ENCODE measurements at regions not wholly inside any gene's neighbourhood (a gene's known extent, or its start where the extent isn't known, plus 50 kb on each side); places are given as distances from the start of the nearest gene placed in this dataset.

DNA sequence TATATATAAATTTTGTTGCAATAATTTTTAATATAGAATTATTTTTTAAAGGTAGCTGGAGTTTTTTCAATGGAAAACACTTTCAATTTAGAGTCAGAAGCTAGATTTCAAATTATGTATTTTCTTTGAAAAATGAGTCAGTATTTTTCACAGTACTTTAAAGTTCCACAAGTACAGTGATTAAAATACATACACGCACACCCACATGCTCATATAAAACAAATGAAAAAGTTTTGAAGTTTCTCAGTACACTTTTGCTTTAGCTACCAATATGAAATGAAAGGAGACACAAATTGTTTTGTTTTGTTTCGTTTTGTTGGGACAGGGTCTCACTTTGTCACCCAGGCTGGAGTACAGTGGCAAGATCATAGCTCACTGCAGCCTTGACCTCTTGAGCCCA, 98.6 kb downstream of the CYB561 start:
- Histone ChIP-seq H3K27ac (no peak overlapping the region), H3K4me1 (no peaks in the 10 kb centered on the region), H3K36me3 (no peaks in the 10 kb centered on the region), H3K4me3 (no peak overlapping the region), H3K9me3 (no peaks in the 10 kb centered on the region), H3K27me3 (no peaks in the 10 kb centered on the region)
- intact Hi-C loops (cut with DNase I): no loop called here
- no peak for DNase-seq
- WGBS, 2 donors: 85 to 86% methylated on average over 2 of the region's 2 CpGs
- TF ChIP-seq, protein P1, sequence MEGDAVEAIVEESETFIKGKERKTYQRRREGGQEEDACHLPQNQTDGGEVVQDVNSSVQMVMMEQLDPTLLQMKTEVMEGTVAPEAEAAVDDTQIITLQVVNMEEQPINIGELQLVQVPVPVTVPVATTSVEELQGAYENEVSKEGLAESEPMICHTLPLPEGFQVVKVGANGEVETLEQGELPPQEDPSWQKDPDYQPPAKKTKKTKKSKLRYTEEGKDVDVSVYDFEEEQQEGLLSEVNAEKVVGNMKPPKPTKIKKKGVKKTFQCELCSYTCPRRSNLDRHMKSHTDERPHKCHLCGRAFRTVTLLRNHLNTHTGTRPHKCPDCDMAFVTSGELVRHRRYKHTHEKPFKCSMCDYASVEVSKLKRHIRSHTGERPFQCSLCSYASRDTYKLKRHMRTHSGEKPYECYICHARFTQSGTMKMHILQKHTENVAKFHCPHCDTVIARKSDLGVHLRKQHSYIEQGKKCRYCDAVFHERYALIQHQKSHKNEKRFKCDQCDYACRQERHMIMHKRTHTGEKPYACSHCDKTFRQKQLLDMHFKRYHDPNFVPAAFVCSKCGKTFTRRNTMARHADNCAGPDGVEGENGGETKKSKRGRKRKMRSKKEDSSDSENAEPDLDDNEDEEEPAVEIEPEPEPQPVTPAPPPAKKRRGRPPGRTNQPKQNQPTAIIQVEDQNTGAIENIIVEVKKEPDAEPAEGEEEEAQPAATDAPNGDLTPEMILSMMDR (IDR thresholded peaks at IDR 0.05): no peak
- TF ChIP-seq EP300 (IDR thresholded peaks at IDR 0.05) (no peak), POLR2AphosphoS5 (IDR thresholded peaks at IDR 0.05) (no peak), POLR2A (IDR thresholded peaks at IDR 0.05) (no peak)

DNA sequence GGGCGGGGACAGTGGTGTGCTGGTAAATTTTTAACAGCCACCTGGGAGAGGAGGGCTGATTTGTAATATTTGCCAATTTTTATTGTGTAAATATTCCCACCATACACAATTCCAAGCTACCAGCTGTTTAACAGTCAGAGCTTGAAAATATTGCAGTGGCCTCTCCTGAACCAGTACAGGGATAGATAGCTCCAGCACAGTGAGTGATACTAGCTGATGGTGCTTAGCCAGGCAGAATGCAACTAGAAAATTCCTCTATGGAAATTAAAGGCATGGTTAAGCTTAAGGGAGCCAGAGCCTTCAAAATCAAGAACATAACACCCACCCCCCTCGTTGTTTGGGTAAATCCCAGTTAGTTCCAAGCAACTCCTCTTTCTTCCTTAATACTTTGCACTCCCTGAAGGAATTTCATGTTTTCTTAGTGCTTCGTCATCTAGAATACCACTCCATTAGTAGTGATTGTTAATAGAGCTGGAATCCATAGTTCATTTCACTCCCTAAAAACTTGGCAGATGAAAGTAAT, 96.6 kb downstream of the CYB561 start:
- Histone ChIP-seq H3K9me3 (no peaks in the 10 kb centered on the region), H3K4me3 (no peak overlapping the region), H3K27me3 (no peaks in the 10 kb centered on the region), H3K4me1 (peaks cover 0 to 9% (median 8%) of the 10 kb centered on the region in 4 donors), H3K27ac (peak overlapping the region in 1 of 4 donors; percentile 22), H3K36me3 (no peaks in the 10 kb centered on the region)
- WGBS, 2 donors: 70 to 72% methylated on average over 3 of the region's 3 CpGs
- intact Hi-C loops (cut with DNase I): no loop called here
- TF ChIP-seq EP300 (IDR thresholded peaks at IDR 0.05): no peak
- no peak for DNase-seq

DNA sequence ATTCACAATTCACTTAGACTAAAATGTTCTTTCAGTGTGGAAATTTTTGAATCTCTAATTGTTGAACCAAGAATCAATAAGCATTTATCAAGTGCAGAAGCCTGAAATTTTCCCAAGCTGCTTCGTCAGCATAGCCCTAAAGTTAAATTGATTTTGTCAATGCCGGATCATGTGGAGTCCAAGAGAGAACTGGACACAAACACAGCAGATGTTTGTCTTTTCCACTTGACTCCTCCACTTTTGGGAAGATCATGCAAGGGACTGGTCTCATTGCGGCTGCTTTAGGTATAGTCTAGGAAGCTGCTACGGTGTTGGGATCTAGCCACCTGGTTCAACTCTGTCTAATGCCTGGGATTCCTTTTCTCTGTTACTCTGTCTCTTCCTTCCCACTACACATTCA, 95.7 kb downstream of the CYB561 start:
- Histone ChIP-seq H3K36me3 (no peaks in the 10 kb centered on the region), H3K9me3 (no peaks in the 10 kb centered on the region), H3K4me1 (peaks cover 0 to 13% (median 11%) of the 10 kb centered on the region in 4 donors), H3K27ac (no peak overlapping the region), H3K4me3 (no peak overlapping the region), H3K27me3 (no peaks in the 10 kb centered on the region)
- no peak for DNase-seq
- 90 to 95% methylated on average over 4 of the region's 4 CpGs for WGBS, 2 donors
- intact Hi-C loops (cut with DNase I): no loop called here
- TF ChIP-seq POLR2A (IDR thresholded peaks at IDR 0.05): no peak
- TF ChIP-seq EP300 (IDR thresholded peaks at IDR 0.05): no peak
- TF ChIP-seq, protein P1 (IDR thresholded peaks at IDR 0.05): no peak
- TF ChIP-seq POLR2AphosphoS5 (IDR thresholded peaks at IDR 0.05): no peak

DNA sequence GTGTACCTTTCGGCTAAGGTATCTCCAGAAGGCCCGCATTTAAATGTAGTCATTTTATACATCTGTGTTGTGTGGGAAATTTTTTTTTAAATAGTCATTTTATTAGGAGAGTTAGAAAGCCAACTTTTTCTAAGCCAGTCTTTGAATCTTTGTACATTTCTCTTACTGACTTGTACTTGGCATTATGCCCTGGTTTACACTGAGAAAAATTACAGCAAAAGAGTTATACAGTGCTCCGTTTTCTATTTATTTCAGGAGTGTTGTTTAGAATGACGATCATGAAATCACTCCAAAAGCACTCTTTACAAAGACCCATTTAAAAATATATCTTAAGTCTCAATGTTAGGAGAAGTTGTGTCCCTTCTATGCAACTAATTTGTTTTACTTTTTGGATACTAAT, 91.8 kb downstream of the CYB561 start:
- H3K4me3 ChIP-seq: no peak overlapping the region
- H3K27me3 ChIP-seq: no peaks in the 10 kb centered on the region
- H3K9me3 ChIP-seq: no peaks in the 10 kb centered on the region
- H3K36me3 ChIP-seq: no peaks in the 10 kb centered on the region
- DNase-seq: no peak
- peak overlapping the region in 2 of 4 donors; percentile 12 to 42 for H3K27ac ChIP-seq
- H3K4me1 ChIP-seq: peaks cover 0 to 31% (median 24%) of the 10 kb centered on the region in 4 donors
- TF ChIP-seq POLR2AphosphoS5 (IDR thresholded peaks at IDR 0.05): no peak
- TF ChIP-seq, protein P1 (IDR thresholded peaks at IDR 0.05): no peak
- intact Hi-C loops (cut with DNase I): no loop called here
- 80 to 91% methylated on average over 4 of the region's 4 CpGs for WGBS, 2 donors

DNA sequence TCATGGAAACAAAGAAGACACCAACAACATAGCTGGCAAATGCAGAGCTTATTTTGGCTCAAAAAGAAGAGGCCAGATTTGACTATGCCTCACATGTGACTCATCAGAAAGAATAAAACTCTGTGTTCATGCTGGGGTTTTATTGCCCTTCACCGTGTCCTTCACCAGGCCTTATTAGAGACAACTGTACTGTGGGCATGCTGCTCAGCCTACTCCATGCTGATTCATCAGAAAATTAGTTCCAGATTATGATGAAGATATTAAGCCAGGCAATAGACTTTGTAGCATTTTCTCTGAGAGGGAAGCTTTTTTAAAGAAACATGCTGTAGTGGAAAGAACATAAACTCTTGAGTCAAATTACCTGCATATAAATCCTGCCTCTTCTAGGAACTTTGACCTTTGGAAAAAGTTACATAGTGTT, 89.8 kb downstream of the CYB561 start:
- DNase-seq: no peak
- peak in 1 of 4 donors; percentile 19 for TF ChIP-seq POLR2AphosphoS5 (IDR thresholded peaks at IDR 0.05)
- TF ChIP-seq POLR2A (IDR thresholded peaks at IDR 0.05): no peak
- Histone ChIP-seq H3K27ac (peak overlapping the region in 3 of 4 donors; percentile 26 to 34 (median 31)), H3K27me3 (no peaks in the 10 kb centered on the region), H3K4me3 (no peak overlapping the region), H3K4me1 (peaks cover 0 to 31% (median 24%) of the 10 kb centered on the region in 4 donors), H3K9me3 (no peaks in the 10 kb centered on the region), H3K36me3 (no peaks in the 10 kb centered on the region)
- intact Hi-C loops (cut with DNase I): no loop called here
- WGBS, 2 donors: 10 to 45% methylated on average over 1 of the region's 1 CpG
